ENCODE measurements at regions not wholly inside any gene's neighbourhood (a gene's known extent, or its start where the extent isn't known, plus 50 kb on each side); places are given as distances from the start of the nearest gene placed in this dataset.

GRCh38 chr2:38218591-38218991 lies 142.6 kb upstream of the CYP1B1 start:
- TF ChIP-seq CTCF (IDR thresholded peaks at IDR 0.05; ENCODE audit: control insufficient read depth, insufficient read depth, low read depth, low read length, missing control alignments): no peak
- H3K4me3 ChIP-seq (ENCODE audit: control insufficient read depth, low read depth, low read length): no peak overlapping the region
- DNase-seq (ENCODE audit: low read depth): no peak

- TF ChIP-seq CTCF (IDR thresholded peaks at IDR 0.05; ENCODE audit: control insufficient read depth, insufficient read depth, low read depth, low read length, missing control alignments): no peak
- DNase-seq (ENCODE audit: low read depth): no peak
- no peak overlapping the region for H3K4me3 ChIP-seq (ENCODE audit: control insufficient read depth, low read depth, low read length)
These were observed 141.6 kb upstream of the CYP1B1 start for GRCh38 chr2:38217401-38218188.

GRCh38 chr2:38216886-38217285 lies 140.9 kb upstream of the CYP1B1 start:
- no peak overlapping the region for H3K4me3 ChIP-seq (ENCODE audit: control insufficient read depth, low read depth, low read length)
- TF ChIP-seq CTCF (IDR thresholded peaks at IDR 0.05; ENCODE audit: control insufficient read depth, insufficient read depth, low read depth, low read length, missing control alignments): no peak
- DNase-seq (ENCODE audit: low read depth): no peak

GRCh38 chr2:38215993-38216392 lies 140.0 kb upstream of the CYP1B1 start:
- DNase-seq (ENCODE audit: low read depth): no peak
- TF ChIP-seq CTCF (IDR thresholded peaks at IDR 0.05; ENCODE audit: control insufficient read depth, insufficient read depth, low read depth, low read length, missing control alignments): no peak
- no peak overlapping the region for H3K4me3 ChIP-seq (ENCODE audit: control insufficient read depth, low read depth, low read length)

GRCh38 chr2:38215522-38215921 lies 139.6 kb upstream of the CYP1B1 start:
- DNase-seq (ENCODE audit: low read depth): no peak
- no peak overlapping the region for H3K4me3 ChIP-seq (ENCODE audit: control insufficient read depth, low read depth, low read length)
- TF ChIP-seq CTCF (IDR thresholded peaks at IDR 0.05; ENCODE audit: control insufficient read depth, insufficient read depth, low read depth, low read length, missing control alignments): no peak

GRCh38 chr2:38214209-38214717 lies 138.3 kb upstream of the CYP1B1 start:
- no peak overlapping the region for H3K4me3 ChIP-seq (ENCODE audit: control insufficient read depth, low read depth, low read length)
- TF ChIP-seq CTCF (IDR thresholded peaks at IDR 0.05; ENCODE audit: control insufficient read depth, insufficient read depth, low read depth, low read length, missing control alignments): no peak
- DNase-seq (ENCODE audit: low read depth): no peak
